ENCODE measurements at regions not wholly inside any gene's neighbourhood (a gene's known extent, or its start where the extent isn't known, plus 50 kb on each side); places are given as distances from the start of the nearest gene placed in this dataset.

DNA sequence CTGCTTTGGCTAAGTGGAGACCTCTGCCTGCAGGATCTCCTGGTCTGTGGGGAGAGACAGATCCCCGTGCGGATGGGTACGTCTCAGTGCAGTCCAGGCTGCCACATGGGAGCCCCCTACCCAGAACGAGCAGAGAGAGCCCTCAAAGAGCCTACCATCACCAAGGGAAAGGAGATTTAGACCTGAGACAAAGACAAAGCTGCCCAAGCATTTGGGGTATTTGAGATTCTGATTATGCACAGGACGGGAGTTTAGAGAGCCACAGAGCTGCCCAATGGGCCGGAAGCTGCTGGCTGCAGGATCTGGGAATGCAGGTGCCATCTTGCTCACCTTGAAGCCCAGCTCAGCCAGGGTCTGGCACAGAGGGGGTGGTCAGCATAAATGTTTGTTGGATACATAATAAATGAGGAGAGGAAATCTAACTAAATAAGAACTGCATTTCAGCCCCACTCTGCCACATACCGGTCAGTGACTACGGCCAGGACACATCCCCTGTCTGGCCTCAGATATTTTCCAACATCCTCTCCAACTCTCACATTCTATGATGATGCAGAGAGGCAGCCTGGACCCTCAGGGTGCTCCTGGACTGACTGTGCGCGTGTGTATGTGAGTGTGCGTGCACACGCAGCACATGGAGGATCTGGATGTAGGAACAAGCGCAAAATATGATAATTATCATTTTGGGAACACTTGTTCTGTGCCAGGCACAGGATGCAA lies 157.8 kb downstream of the FGF18 start:
- Mint-ChIP-seq H3K27ac (no peak overlapping the region), H3K27me3 (ENCODE audit: low read depth in 2 of 2) (peaks cover 5 to 15% of the 10 kb centered on the region in 2 donors), H3K9me3 (no peaks in the 10 kb centered on the region), H3K4me3 (no peak overlapping the region), H3K36me3 (no peaks in the 10 kb centered on the region), H3K4me1 (no peaks in the 10 kb centered on the region)
- no peaks in the 10 kb centered on the region for H3K9me3 ChIP-seq (ENCODE audit: control insufficient read depth, insufficient read depth, low read length)
- intact Hi-C loops (cut with micrococcal nuclease) = no loop called here
- no peak for ATAC-seq
- no peak for TF ChIP-seq CTCF (IDR thresholded peaks at IDR 0.05)
- no peak overlapping the region for H3K4me3 ChIP-seq (ENCODE audit: low read length)
- no peaks in the 10 kb centered on the region for H3K27me3 ChIP-seq (ENCODE audit: control insufficient read depth, insufficient read depth, low read length)
- 94% methylated on average over 13 of the region's 13 CpGs for WGBS (ENCODE audit: insufficient coverage)
- H3K36me3 ChIP-seq (ENCODE audit: control insufficient read depth, insufficient read depth, low read length) = no peaks in the 10 kb centered on the region
- DNase-seq = no peak
- no peaks in the 10 kb centered on the region for H3K4me1 ChIP-seq (ENCODE audit: control insufficient read depth, insufficient read depth, low read length)
- H3K27ac ChIP-seq (ENCODE audit: low read length) = no peak overlapping the region

DNA sequence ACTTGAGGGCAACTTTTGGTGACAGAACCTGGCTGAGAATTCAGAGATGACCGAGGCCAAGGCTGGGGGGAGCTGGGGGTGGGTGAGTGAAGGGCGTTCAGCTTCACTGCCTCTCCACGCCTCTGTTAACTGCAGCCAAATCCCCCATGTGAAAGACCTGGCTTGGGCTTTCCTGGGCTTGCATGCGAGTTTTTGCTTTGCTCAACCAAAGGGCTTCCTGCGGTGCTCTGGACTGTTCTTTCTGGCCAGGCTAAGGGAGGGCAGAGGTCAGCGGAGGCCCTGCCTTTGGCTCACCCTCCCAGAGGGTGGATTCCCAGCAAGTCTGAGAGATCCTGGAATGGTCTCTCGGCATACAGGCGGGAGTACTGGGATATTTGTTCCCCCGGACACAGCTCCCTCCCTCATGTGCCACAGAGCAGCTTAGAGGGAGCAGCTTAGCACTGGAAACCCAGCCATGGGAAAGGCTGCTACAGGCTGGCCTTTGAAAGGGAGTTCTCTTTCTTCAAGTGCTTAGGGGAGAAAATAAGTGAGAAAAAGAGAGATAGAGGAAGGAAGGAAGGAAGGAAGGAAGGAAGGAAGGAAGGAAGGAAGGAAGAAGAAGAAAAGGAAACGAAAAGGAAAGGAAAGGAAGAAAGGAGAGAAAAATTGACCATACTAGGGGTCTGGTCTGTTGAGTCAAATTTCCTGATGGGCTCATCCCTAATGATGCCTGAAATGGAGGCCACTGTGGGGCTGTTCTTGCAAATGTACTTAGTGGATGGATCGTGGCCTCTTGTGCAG lies 158.8 kb downstream of the FGF18 start:
- Histone ChIP-seq H3K9me3 (ENCODE audit: control insufficient read depth, insufficient read depth, low read length) (no peaks in the 10 kb centered on the region), H3K4me1 (ENCODE audit: control insufficient read depth, insufficient read depth, low read length) (no peaks in the 10 kb centered on the region), H3K27ac (ENCODE audit: low read length) (no peak overlapping the region), H3K4me3 (ENCODE audit: low read length) (no peak overlapping the region), H3K36me3 (ENCODE audit: control insufficient read depth, insufficient read depth, low read length) (no peaks in the 10 kb centered on the region), H3K27me3 (ENCODE audit: control insufficient read depth, insufficient read depth, low read length) (no peaks in the 10 kb centered on the region)
- ATAC-seq = no peak
- TF ChIP-seq CTCF (IDR thresholded peaks at IDR 0.05) = no peak
- H3K4me3 Mint-ChIP-seq = no peak overlapping the region
- no peak for DNase-seq
- H3K4me1 Mint-ChIP-seq = no peaks in the 10 kb centered on the region
- no peak overlapping the region for H3K27ac Mint-ChIP-seq
- WGBS (ENCODE audit: insufficient coverage) = 92% methylated on average over 11 of the region's 11 CpGs
- H3K27me3 Mint-ChIP-seq (ENCODE audit: low read depth in 2 of 2) = peaks cover 3 to 15% of the 10 kb centered on the region in 2 donors
- H3K9me3 Mint-ChIP-seq = no peaks in the 10 kb centered on the region
- no peaks in the 10 kb centered on the region for H3K36me3 Mint-ChIP-seq
- intact Hi-C loops (cut with micrococcal nuclease) = no loop called here

- no peak for DNase-seq
- no peaks in the 10 kb centered on the region for H3K4me1 ChIP-seq (ENCODE audit: control insufficient read depth, insufficient read depth, low read length)
- Mint-ChIP-seq H3K36me3 (no peaks in the 10 kb centered on the region), H3K27me3 (ENCODE audit: low read depth in 2 of 2) (peaks cover 3 to 15% of the 10 kb centered on the region in 2 donors), H3K27ac (no peak overlapping the region), H3K4me1 (no peaks in the 10 kb centered on the region), H3K9me3 (no peaks in the 10 kb centered on the region), H3K4me3 (no peak overlapping the region)
- no peaks in the 10 kb centered on the region for H3K27me3 ChIP-seq (ENCODE audit: control insufficient read depth, insufficient read depth, low read length)
- H3K27ac ChIP-seq (ENCODE audit: low read length) = no peak overlapping the region
- TF ChIP-seq CTCF (IDR thresholded peaks at IDR 0.05) = no peak
- 89% methylated on average over 13 of the region's 14 CpGs for WGBS (ENCODE audit: insufficient coverage)
- intact Hi-C loops (cut with micrococcal nuclease) = no loop called here
- H3K4me3 ChIP-seq (ENCODE audit: low read length) = no peak overlapping the region
- H3K9me3 ChIP-seq (ENCODE audit: control insufficient read depth, insufficient read depth, low read length) = no peaks in the 10 kb centered on the region
- no peaks in the 10 kb centered on the region for H3K36me3 ChIP-seq (ENCODE audit: control insufficient read depth, insufficient read depth, low read length)
- ATAC-seq = no peak
These were observed 159.5 kb downstream of the FGF18 start for GRCh38 chr5:171578829-171579491.
